ENCODE measurements at regions not wholly inside any gene's neighbourhood (a gene's known extent, or its start where the extent isn't known, plus 50 kb on each side); places are given as distances from the start of the nearest gene placed in this dataset.
A peak's percentile ranks its signal among the peaks of the same experiment; 100 is the strongest.

DNA sequence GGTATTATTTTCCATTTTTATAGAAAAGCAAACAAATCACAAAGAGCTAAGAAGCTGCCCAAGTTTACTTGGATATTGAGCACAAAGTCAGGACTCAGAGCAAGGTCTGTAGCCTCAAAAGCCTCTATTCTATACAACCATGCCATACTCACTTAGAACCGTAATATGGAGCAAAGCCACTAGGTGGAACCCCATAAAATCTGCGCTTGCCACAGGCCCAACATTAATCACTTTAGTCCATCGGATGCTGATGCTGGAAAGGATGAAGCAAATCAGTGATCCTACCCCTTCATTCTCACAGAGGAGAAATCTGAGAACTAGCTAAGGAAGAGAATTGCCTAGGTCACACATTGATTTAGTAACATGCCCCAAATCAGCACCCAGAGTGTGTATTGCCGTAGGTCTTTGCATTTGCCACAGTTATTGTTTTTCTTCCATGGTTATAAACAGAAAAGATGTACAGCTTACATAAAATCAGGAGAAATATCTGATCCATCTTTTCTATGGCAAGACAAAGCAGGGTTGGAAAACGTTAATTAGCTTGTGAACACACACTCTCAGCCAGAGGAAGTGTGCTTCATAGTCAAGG, 56.7 kb upstream of the RAB38 start:
- DNase-seq = peak; percentile 12

DNA sequence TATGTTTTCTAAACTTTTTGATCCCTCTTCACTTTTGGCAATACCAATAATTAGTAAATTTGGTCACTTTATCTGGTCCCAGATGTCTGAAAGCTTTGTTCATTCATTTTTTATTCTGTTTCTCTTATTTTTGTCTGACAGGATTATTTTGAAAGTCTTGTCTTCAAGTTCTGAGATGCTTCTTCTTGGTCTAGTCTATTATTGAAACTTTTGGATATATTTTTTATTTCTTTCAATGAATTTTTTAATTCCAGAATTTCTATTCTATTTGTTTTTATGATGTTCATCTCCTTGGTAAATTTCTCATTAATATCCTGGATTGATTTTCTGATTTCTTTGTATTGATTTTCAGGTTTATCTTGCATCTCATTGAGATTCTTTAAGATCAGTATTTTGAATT, 54.1 kb upstream of the RAB38 start:
- DNase-seq = no peak
